Ishikawa (cell line): ENCODE measurements at regions not wholly inside any gene's neighbourhood (a gene's known extent, or its start where the extent isn't known, plus 50 kb on each side); places are given as distances from the start of the nearest gene placed in this dataset.

Experiments
- CEBPB ChIP-seq: IDR thresholded peaks from 2 replicates; pipeline ENCODE4 v1.6.1; 2012
- CREB1 ChIP-seq: IDR thresholded peaks from 2 replicates; pipeline ENCODE4 v1.6.1; 2012; ENCODE audit warnings: low read depth
- EGR1 ChIP-seq: IDR thresholded peaks from 2 replicates; pipeline ENCODE4 v1.6.1; 2012
- EP300 ChIP-seq: IDR thresholded peaks from 2 replicates; pipeline ENCODE4 v1.6.1; 2012; ENCODE audit warnings: borderline replicate concordance
- FOXM1 ChIP-seq: IDR thresholded peaks from 2 replicates; pipeline ENCODE4 v1.6.1; 2012; ENCODE audit warnings: low read depth, borderline replicate concordance
- NFIC ChIP-seq: IDR thresholded peaks from 2 replicates; pipeline ENCODE4 v1.6.1; 2012
- RAD21 ChIP-seq: IDR thresholded peaks from 2 replicates; pipeline ENCODE4 v1.6.1; 2012; ENCODE audit warnings: low read depth
- TAF1 ChIP-seq: IDR thresholded peaks from 2 replicates; pipeline ENCODE4 v1.6.1; 2012; ENCODE audit warnings: low read depth, mild to moderate bottlenecking
- TCF12 ChIP-seq: IDR thresholded peaks from 2 replicates; pipeline ENCODE4 v1.6.1; 2012; ENCODE audit warnings: low read depth
- TEAD4 ChIP-seq: IDR thresholded peaks from 2 replicates; pipeline ENCODE4 v1.6.1; 2012
- YY1 ChIP-seq: IDR thresholded peaks from 2 replicates; pipeline ENCODE4 v1.6.1; 2012; ENCODE audit warnings: low read depth
- ZBTB7A ChIP-seq: IDR thresholded peaks from 2 replicates; pipeline ENCODE4 v1.6.1; 2012; ENCODE audit warnings: low read depth
- TF ChIP-seq, protein P1 (sequence below): IDR thresholded peaks from 2 replicates; pipeline ENCODE4 v1.6.1; 2012
- TF ChIP-seq, protein P2 (sequence below): IDR thresholded peaks from 2 replicates; pipeline ENCODE4 v1.6.1; 2012
- TF ChIP-seq, protein P3 (sequence below): IDR thresholded peaks from 2 replicates; pipeline ENCODE4 v1.6.1; 2012; ENCODE audit warnings: low read depth, mild to moderate bottlenecking

DNA sequence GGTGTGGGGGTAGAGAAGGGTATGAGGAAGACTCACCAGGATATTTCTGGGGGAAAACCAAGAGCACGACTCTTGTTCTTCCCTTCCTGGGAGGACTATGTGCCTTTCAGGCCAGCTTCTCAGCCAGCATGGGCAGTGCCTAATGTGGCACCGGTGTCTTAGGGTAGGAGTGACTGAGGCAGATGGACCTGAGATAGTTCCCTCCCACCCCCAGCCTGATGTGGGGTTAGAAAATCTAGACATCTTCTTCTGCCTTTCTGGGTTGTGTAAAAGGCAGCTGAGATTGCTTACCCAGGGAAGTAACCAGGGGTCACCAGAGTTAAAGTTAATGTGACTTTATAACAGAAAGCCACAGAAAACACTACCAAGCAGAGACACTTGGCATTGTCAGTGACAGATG, 127.3 kb downstream of the TMA16 start:
- TF ChIP-seq FOXM1 = no peak
- TF ChIP-seq YY1 = no peak
- TF ChIP-seq EGR1 = no peak
- no peak for TF ChIP-seq TEAD4
- TF ChIP-seq, protein P1, sequence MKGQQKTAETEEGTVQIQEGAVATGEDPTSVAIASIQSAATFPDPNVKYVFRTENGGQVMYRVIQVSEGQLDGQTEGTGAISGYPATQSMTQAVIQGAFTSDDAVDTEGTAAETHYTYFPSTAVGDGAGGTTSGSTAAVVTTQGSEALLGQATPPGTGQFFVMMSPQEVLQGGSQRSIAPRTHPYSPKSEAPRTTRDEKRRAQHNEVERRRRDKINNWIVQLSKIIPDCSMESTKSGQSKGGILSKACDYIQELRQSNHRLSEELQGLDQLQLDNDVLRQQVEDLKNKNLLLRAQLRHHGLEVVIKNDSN = no peak
- no peak for TF ChIP-seq TCF12
- TF ChIP-seq, protein P2, sequence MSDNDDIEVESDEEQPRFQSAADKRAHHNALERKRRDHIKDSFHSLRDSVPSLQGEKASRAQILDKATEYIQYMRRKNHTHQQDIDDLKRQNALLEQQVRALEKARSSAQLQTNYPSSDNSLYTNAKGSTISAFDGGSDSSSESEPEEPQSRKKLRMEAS = no peak
- TF ChIP-seq CREB1 = no peak
- no peak for TF ChIP-seq NFIC
- TF ChIP-seq TAF1 = no peak
- no peak for TF ChIP-seq RAD21
- TF ChIP-seq ZBTB7A = no peak
- TF ChIP-seq, protein P3, sequence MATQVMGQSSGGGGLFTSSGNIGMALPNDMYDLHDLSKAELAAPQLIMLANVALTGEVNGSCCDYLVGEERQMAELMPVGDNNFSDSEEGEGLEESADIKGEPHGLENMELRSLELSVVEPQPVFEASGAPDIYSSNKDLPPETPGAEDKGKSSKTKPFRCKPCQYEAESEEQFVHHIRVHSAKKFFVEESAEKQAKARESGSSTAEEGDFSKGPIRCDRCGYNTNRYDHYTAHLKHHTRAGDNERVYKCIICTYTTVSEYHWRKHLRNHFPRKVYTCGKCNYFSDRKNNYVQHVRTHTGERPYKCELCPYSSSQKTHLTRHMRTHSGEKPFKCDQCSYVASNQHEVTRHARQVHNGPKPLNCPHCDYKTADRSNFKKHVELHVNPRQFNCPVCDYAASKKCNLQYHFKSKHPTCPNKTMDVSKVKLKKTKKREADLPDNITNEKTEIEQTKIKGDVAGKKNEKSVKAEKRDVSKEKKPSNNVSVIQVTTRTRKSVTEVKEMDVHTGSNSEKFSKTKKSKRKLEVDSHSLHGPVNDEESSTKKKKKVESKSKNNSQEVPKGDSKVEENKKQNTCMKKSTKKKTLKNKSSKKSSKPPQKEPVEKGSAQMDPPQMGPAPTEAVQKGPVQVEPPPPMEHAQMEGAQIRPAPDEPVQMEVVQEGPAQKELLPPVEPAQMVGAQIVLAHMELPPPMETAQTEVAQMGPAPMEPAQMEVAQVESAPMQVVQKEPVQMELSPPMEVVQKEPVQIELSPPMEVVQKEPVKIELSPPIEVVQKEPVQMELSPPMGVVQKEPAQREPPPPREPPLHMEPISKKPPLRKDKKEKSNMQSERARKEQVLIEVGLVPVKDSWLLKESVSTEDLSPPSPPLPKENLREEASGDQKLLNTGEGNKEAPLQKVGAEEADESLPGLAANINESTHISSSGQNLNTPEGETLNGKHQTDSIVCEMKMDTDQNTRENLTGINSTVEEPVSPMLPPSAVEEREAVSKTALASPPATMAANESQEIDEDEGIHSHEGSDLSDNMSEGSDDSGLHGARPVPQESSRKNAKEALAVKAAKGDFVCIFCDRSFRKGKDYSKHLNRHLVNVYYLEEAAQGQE = no peak
- TF ChIP-seq CEBPB = no peak
- no peak for TF ChIP-seq EP300

DNA sequence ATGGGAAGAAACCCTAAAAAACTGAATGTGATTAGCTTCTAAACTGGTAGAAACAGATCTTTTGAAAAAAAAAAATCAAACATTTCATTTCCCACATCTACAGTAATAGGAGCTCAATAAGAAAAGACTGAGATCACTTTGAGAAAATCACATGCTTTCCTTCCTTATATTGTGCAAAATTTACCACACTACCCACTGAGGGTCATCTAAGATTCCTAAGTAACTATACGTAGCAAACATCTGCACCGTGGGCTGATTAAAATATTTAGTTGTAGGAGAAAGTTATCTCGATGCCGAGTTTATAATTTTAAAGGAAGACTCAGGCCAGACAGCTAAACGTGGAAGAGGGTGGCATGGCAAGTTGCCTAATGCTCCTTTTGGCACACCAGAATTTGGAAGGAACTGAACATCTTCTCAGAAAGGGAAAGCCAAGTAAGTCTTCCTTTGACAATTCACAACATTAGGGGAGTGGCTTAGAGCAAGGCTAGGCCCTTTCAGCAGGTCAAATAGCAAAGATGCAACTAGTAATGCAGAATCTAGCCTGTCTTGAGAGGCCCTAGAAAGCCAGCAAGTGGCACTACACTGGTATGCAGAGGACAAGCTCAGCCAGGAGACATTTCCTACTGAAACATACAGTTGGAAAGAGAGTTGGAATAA, 128.0 kb downstream of the TMA16 start:
- TF ChIP-seq YY1 (no peak), TCF12 (no peak), CREB1 (no peak), TAF1 (no peak), FOXM1 (no peak), EP300 (no peak), RAD21 (no peak), TEAD4 (no peak), EGR1 (no peak), CEBPB (no peak), ZBTB7A (no peak), NFIC (no peak)
- TF ChIP-seq, protein P3 = no peak
- TF ChIP-seq, protein P2 = no peak
- TF ChIP-seq, protein P1 = no peak

DNA sequence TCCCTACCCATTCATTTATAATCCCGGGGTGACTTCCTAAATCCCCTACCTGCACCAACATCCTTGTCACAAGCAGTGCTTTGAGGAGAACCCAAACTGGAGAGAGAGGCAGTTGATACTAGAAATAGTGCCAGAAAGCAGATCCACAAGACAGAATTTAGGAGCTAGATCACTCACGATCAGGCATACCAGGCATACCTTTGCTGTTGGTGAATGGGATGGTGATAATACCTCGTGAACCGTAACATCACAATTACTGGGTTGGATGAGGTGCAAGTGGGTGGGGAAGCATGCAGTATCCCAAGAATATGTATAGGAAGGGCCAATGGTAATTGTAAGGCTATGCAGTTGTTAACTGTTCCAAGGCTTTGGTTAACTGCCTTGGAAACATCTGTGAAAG, 129.3 kb downstream of the TMA16 start:
- TF ChIP-seq TEAD4 (peak; percentile 76), CEBPB (no peak)

DNA sequence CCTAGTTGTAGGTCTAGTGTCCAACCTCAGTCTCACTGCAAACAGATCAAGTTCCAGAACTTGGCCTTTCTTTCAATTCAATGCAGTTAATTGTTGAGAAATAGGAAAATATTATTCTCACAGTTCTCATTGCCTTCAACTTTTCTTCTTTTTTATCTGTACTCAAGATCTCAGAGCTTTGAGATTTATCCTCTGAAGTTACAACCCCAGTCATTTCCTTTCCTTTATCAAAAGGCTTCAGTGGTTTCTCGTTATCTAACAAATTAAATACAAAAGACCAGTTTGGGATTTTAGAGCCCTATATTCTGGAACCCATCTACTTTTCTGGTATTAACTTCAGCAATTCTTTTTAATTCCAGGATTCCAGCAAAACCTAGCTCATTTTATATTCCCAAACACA, 130.2 kb downstream of the TMA16 start:
- TF ChIP-seq ZBTB7A = no peak
- TF ChIP-seq, protein P3 = no peak
- TF ChIP-seq EP300 = no peak
- no peak for TF ChIP-seq TAF1
- TF ChIP-seq YY1 = no peak
- no peak for TF ChIP-seq TCF12
- TF ChIP-seq, protein P2 = no peak
- TF ChIP-seq FOXM1 = no peak
- no peak for TF ChIP-seq CREB1
- TF ChIP-seq CEBPB = no peak
- TF ChIP-seq, protein P1 = no peak
- TF ChIP-seq EGR1 = no peak
- no peak for TF ChIP-seq RAD21
- no peak for TF ChIP-seq NFIC
- no peak for TF ChIP-seq TEAD4
